Epithelial cell of proximal tubule (primary cell): ENCODE measurements at regions not wholly inside any gene's neighbourhood (a gene's known extent, or its start where the extent isn't known, plus 50 kb on each side); places are given as distances from the start of the nearest gene placed in this dataset.
A peak's percentile ranks its signal among the peaks of the same experiment; 100 is the strongest.

Experiments
- DNase-seq: peaks from one replicate; pipeline ENCODE4 v3.0.0-alpha.2; 2011; ENCODE audit warnings: low read depth
- H3K4me3 ChIP-seq: 2 replicates; pipeline ENCODE4 v1.5.1; 2011; ENCODE audit warnings: low read depth, mild to moderate bottlenecking, low read length
- CTCF ChIP-seq: conservative IDR thresholded peaks from 2 replicates; pipeline ENCODE4 v1.5.1; 2012; ENCODE audit warnings: low read depth, mild to moderate bottlenecking, low read length

GRCh38 chr10:108757946-108758345, 1165.4 kb downstream of the XPNPEP1 start:
- TF ChIP-seq CTCF = no peak
- H3K4me3 ChIP-seq = no peak overlapping the region
- no peak for DNase-seq

- TF ChIP-seq CTCF = no peak
- peak; percentile 18 for DNase-seq
- no peak overlapping the region for H3K4me3 ChIP-seq
Measured at GRCh38 chr10:108755646-108756045, 1167.7 kb downstream of the XPNPEP1 start.

GRCh38 chr10:108753326-108753725, 1170.0 kb downstream of the XPNPEP1 start:
- DNase-seq = no peak
- H3K4me3 ChIP-seq = no peak overlapping the region
- no peak for TF ChIP-seq CTCF

DNA sequence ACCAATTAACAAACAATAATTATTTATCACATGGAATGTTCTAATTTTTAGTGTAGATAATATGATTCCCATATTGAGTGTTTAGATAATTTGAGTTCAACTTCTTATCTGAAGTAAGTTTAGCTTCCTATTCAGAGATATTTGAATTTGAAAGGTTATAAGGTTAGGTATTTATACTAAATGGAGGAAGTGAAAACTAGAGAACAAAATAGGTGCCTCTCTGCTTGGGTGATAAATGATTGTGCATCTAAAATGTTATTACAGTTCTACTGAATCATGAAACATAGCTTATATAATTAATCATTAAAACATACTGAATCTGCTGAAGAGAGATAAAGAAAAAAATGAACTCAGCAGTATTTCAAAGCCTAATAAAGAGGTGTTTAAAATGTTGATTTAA, 1174.3 kb downstream of the XPNPEP1 start:
- no peak for DNase-seq
- TF ChIP-seq CTCF = no peak
- no peak overlapping the region for H3K4me3 ChIP-seq

DNA sequence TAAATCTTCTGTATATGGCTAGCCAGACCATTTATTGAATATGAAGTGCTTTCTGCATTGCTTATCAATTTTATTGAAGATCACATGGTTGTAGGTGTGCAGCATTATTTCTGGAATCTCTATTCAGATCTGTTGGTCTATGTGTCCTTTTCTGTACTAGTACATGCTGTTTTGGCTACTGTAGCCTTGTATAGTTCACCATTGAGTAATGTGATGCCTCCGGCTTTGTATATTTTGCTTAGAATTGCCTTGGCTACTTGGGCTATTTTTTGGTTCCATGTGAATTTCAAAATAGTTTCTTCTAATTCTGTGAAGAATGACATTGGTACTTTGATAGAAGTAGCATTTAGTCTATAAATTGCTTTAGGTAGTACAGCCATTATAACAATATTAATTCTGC, 1187.2 kb downstream of the XPNPEP1 start:
- H3K4me3 ChIP-seq = no peak overlapping the region
- DNase-seq = no peak
- no peak for TF ChIP-seq CTCF

DNA sequence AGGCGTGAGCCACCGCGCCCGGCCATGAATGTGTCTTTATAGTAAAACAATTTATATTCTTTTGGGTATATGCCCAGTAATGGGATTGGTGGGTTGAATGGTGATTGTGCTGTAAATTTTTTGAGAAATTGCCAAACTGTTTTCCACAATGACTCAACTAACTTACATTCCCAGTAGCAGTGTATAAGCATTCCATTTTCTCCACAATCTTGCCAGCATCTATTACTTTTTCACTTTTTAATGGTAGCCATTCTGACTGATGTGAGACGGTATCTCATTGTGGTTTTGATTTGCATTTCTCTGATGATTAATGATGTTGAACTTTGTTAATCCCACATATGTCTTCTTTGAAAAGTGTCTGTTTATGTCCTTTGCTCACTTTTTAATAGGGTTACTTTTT, 1187.9 kb downstream of the XPNPEP1 start:
- TF ChIP-seq CTCF = no peak
- no peak overlapping the region for H3K4me3 ChIP-seq
- DNase-seq = no peak

DNA sequence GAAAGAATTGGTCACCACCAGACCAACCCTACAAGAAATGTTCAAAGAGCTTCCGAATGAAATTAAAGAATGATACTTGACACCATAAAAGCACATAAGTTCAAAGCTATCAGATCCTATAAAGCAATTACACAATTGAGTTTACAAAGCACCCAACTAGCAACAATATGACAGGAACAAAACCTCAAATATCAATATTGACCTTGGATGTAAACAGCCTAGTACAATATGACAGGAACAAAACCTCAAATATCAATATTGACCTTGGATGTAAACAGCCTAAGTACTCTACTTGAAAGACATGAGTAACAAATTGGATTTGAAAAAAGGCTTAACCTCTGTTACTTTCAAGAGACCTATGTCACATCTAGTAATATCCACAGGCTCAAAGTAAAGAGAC, 1201.4 kb downstream of the XPNPEP1 start:
- H3K4me3 ChIP-seq = no peak overlapping the region
- TF ChIP-seq CTCF = no peak
- DNase-seq = no peak
